ENCODE measurements at regions not wholly inside any gene's neighbourhood (a gene's known extent, or its start where the extent isn't known, plus 50 kb on each side); places are given as distances from the start of the nearest gene placed in this dataset.
"Not testable (repeated sequence)": the region's sequence is repeated elsewhere in the genome, so short reads cannot be mapped to it uniquely, and the experiment has no call there.

DNA sequence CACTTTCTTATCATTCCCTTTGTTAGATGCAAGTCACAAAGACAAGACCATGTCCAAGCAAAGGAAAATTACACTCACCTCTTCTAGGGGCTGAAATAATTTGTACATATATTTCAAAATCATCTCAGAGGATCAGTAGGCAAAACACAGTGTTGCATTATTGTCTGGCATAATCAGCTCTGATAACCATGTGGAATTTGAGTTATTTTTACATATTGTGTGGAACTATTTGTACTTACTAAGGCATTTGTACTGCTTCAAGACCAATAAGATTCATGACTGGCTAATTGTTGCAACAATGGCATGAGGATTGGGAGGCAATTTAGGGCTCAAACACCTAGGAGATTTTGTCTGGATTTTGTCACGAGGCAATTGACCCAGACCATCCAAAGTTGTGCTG lies 1716.4 kb downstream of the BRINP3 start:
- CTCF ChIA-PET = no interaction called here
- H3K27me3 Mint-ChIP-seq = no peaks in the 10 kb centered on the region
- no peak for ATAC-seq

GRCh38 chr1:188762166-188762743 lies 1715.4 kb downstream of the BRINP3 start:
- Mint-ChIP-seq H3K36me3 (no peaks in the 10 kb centered on the region), H3K4me1 (no peaks in the 10 kb centered on the region), H3K9me3 (ENCODE audit: low read depth) (peaks cover 5% of the 10 kb centered on the region), H3K27ac (no peak overlapping the region), H3K27me3 (no peaks in the 10 kb centered on the region), H3K4me3 (no peak overlapping the region)
- CTCF ChIA-PET = no interaction called here
- ATAC-seq = no peak
- no peak for DNase-seq

More for the DNA sequence above, 1716.4 kb downstream of the BRINP3 start:
- H3K4me3 Mint-ChIP-seq = no peak overlapping the region
- no peaks in the 10 kb centered on the region for H3K36me3 Mint-ChIP-seq
- peaks cover 5% of the 10 kb centered on the region for H3K9me3 Mint-ChIP-seq (ENCODE audit: low read depth)
- H3K4me1 Mint-ChIP-seq = no peaks in the 10 kb centered on the region
- DNase-seq = no peak
- H3K27ac Mint-ChIP-seq = no peak overlapping the region

GRCh38 chr1:188763541-188763940 lies 1714.1 kb downstream of the BRINP3 start:
- H3K4me3 Mint-ChIP-seq = no peak overlapping the region
- no peak for ATAC-seq

GRCh38 chr1:188769181-188769580 lies 1708.5 kb downstream of the BRINP3 start:
- DNase-seq (no peak), ATAC-seq (no peak)
- no peaks in the 10 kb centered on the region for H3K36me3 Mint-ChIP-seq
- no peak overlapping the region for H3K27ac Mint-ChIP-seq
- CTCF ChIA-PET = no interaction called here
- no peak overlapping the region for H3K4me3 Mint-ChIP-seq
- no peaks in the 10 kb centered on the region for H3K4me1 Mint-ChIP-seq
- peaks cover 9% of the 10 kb centered on the region for H3K9me3 Mint-ChIP-seq (ENCODE audit: low read depth)
- H3K27me3 Mint-ChIP-seq = no peaks in the 10 kb centered on the region

More at GRCh38 chr1:188763541-188763940, 1714.1 kb downstream of the BRINP3 start:
- no peak overlapping the region for H3K27ac Mint-ChIP-seq
- CTCF ChIA-PET = no interaction called here
- H3K9me3 Mint-ChIP-seq (ENCODE audit: low read depth) = peaks cover 5% of the 10 kb centered on the region
- H3K36me3 Mint-ChIP-seq = no peaks in the 10 kb centered on the region
- no peaks in the 10 kb centered on the region for H3K4me1 Mint-ChIP-seq
- DNase-seq = no peak
- H3K27me3 Mint-ChIP-seq = no peaks in the 10 kb centered on the region

GRCh38 chr1:188769936-188770335 lies 1707.7 kb downstream of the BRINP3 start:
- DNase-seq (no peak), ATAC-seq (no peak)
- CTCF ChIA-PET = no interaction called here
- no peak overlapping the region for H3K4me3 Mint-ChIP-seq
- H3K9me3 Mint-ChIP-seq (ENCODE audit: low read depth) = peaks cover 10% of the 10 kb centered on the region
- H3K27ac Mint-ChIP-seq = no peak overlapping the region
- no peaks in the 10 kb centered on the region for H3K27me3 Mint-ChIP-seq
- no peaks in the 10 kb centered on the region for H3K36me3 Mint-ChIP-seq
- H3K4me1 Mint-ChIP-seq = no peaks in the 10 kb centered on the region

- Mint-ChIP-seq H3K36me3 (no peaks in the 10 kb centered on the region), H3K4me3 (no peak overlapping the region), H3K27me3 (no peaks in the 10 kb centered on the region), H3K4me1 (no peaks in the 10 kb centered on the region), H3K9me3 (ENCODE audit: low read depth) (peaks cover 11% of the 10 kb centered on the region), H3K27ac (no peak overlapping the region)
- CTCF ChIA-PET = no interaction called here
- no peak for ATAC-seq
- no peak for DNase-seq
These were observed 1699.1 kb downstream of the BRINP3 start for GRCh38 chr1:188778578-188778977.

- Mint-ChIP-seq H3K4me3 (no peak overlapping the region), H3K9me3 (ENCODE audit: low read depth) (peaks cover 4% of the 10 kb centered on the region), H3K27ac (no peak overlapping the region), H3K27me3 (no peaks in the 10 kb centered on the region), H3K36me3 (no peaks in the 10 kb centered on the region), H3K4me1 (no peaks in the 10 kb centered on the region)
- no peak for DNase-seq
- no peak for ATAC-seq
- CTCF ChIA-PET = interaction anchor here (0.8 to 1.2 kb wide), 2 partner anchors 12 to 38 kb away, joined by 3 read pairs; no protein-coding TSS in a partner anchor
These were observed 1695.3 kb downstream of the BRINP3 start for GRCh38 chr1:188782220-188782841.

GRCh38 chr1:188794969-188795368 lies 1682.7 kb downstream of the BRINP3 start:
- no peak for ATAC-seq
- H3K27me3 Mint-ChIP-seq = no peaks in the 10 kb centered on the region
- no peak for DNase-seq
- H3K4me1 Mint-ChIP-seq = no peaks in the 10 kb centered on the region
- no peak overlapping the region for H3K27ac Mint-ChIP-seq
- peaks cover 9% of the 10 kb centered on the region for H3K9me3 Mint-ChIP-seq (ENCODE audit: low read depth)
- CTCF ChIA-PET = no interaction called here
- no peak overlapping the region for H3K4me3 Mint-ChIP-seq
- no peaks in the 10 kb centered on the region for H3K36me3 Mint-ChIP-seq

- CTCF ChIA-PET, ATAC-seq, H3K4me1 Mint-ChIP-seq, H3K4me3 Mint-ChIP-seq, H3K27me3 Mint-ChIP-seq, H3K27ac Mint-ChIP-seq, H3K36me3 Mint-ChIP-seq, DNase-seq: not testable (repeated sequence)
- peaks cover 13% of the 10 kb centered on the region for H3K9me3 Mint-ChIP-seq (ENCODE audit: low read depth)
These were observed 1665.5 kb downstream of the BRINP3 start for GRCh38 chr1:188812153-188812552.

- H3K27ac Mint-ChIP-seq, CTCF ChIA-PET, H3K27me3 Mint-ChIP-seq, H3K4me1 Mint-ChIP-seq, H3K4me3 Mint-ChIP-seq, ATAC-seq, DNase-seq, H3K36me3 Mint-ChIP-seq: not testable (repeated sequence)
- peaks cover 17% of the 10 kb centered on the region for H3K9me3 Mint-ChIP-seq (ENCODE audit: low read depth)
These were observed 1664.7 kb downstream of the BRINP3 start for GRCh38 chr1:188812836-188813573.

- DNase-seq (no peak), ATAC-seq (no peak)
- Mint-ChIP-seq H3K9me3 (ENCODE audit: low read depth) (peaks cover 3% of the 10 kb centered on the region), H3K27me3 (no peaks in the 10 kb centered on the region), H3K27ac (no peak overlapping the region), H3K4me3 (no peak overlapping the region), H3K36me3 (no peaks in the 10 kb centered on the region), H3K4me1 (no peaks in the 10 kb centered on the region)
- CTCF ChIA-PET = no interaction called here
These were observed 1659.8 kb downstream of the BRINP3 start for GRCh38 chr1:188817814-188818213.

GRCh38 chr1:188822248-188822647 lies 1655.4 kb downstream of the BRINP3 start:
- Mint-ChIP-seq H3K9me3 (ENCODE audit: low read depth) (peaks cover 7% of the 10 kb centered on the region), H3K36me3 (no peaks in the 10 kb centered on the region), H3K27me3 (no peaks in the 10 kb centered on the region), H3K27ac (no peak overlapping the region), H3K4me3 (no peak overlapping the region), H3K4me1 (no peaks in the 10 kb centered on the region)
- CTCF ChIA-PET = no interaction called here
- ATAC-seq = no peak
- no peak for DNase-seq

DNA sequence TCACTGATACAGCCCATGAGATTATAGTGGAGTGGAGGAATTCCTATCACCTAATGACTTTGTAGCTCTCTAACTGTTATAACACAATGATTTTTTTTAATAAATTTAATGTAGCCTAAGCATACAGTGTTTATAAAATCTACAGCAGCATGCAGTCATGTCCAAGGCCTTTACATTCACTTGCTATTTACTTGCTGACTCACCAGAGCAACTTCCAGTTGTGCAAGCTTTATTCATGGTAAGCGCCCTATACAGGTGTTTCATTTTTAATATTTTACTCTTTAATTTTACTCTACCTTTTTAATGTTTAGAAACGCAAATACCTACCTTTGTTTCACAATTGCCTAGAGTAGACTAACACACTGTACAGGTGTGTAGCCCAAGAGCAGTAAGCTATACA lies 1652.2 kb downstream of the BRINP3 start:
- no peak overlapping the region for H3K4me3 Mint-ChIP-seq
- CTCF ChIA-PET = no interaction called here
- H3K27me3 Mint-ChIP-seq = no peaks in the 10 kb centered on the region
- no peak overlapping the region for H3K27ac Mint-ChIP-seq
- no peaks in the 10 kb centered on the region for H3K36me3 Mint-ChIP-seq
- DNase-seq (no peak), ATAC-seq (no peak)
- H3K9me3 Mint-ChIP-seq (ENCODE audit: low read depth) = peaks cover 6% of the 10 kb centered on the region
- H3K4me1 Mint-ChIP-seq = no peaks in the 10 kb centered on the region

DNA sequence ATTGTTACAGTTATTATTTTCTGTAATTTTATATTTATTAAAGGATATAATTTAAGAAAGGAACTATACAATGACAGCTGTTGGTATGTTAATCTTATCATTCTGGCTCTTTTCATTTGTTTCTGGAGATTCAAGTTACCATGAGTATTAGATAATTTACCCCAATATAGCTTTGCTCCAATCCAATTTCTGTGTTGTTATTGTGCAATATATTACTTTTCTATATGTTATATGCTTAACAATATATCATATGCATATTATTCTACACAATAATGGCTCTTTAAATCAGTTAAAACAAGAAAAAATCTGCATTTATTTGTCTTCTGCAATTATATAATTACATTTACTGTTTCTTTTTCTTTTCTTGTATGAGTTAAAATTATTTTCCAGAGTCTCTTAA lies 1650.9 kb downstream of the BRINP3 start:
- Mint-ChIP-seq H3K27ac (no peak overlapping the region), H3K4me3 (no peak overlapping the region), H3K9me3 (ENCODE audit: low read depth) (peaks cover 6% of the 10 kb centered on the region), H3K36me3 (no peaks in the 10 kb centered on the region), H3K4me1 (no peaks in the 10 kb centered on the region), H3K27me3 (no peaks in the 10 kb centered on the region)
- no peak for ATAC-seq
- DNase-seq = no peak
- CTCF ChIA-PET = no interaction called here

All from activated CD8-positive, alpha-beta memory T cell treated with anti-CD3 and anti-CD28 coated beads, Interleukin-2, amount 10 ng/mL, durations not matched to agents 7 days and 5 days (primary cell).